CD8-positive, alpha-beta memory T cell (primary cell): ENCODE measurements at regions not wholly inside any gene's neighbourhood (a gene's known extent, or its start where the extent isn't known, plus 50 kb on each side); places are given as distances from the start of the nearest gene placed in this dataset.

Source experiments
- CTCF ChIA-PET: fragments of 350-600 bp; sonication (Branson Sonifier 250); formaldehyde crosslinking; loops from one replicate; lab custom pipeline; 2021; ENCODE audit warnings: antibody characterized with exemption; lab: Charles Lee
- POLR2A ChIA-PET: fragments of 350-600 bp; sonication (Branson Sonifier 250); formaldehyde crosslinking; loops from one replicate; lab custom pipeline; 2021; ENCODE audit warnings: antibody characterized with exemption; lab: Charles Lee
- DNase-seq, 5 donors: peaks; one replicate each; pipeline versions ENCODE4 v3.0.0 to v3.0.0-alpha.2; 2020 to 2022; ENCODE audit warnings: mixed read lengths in 1 of 5
- H3K27ac ChIP-seq: one replicate; pipeline ENCODE4 v1.7.0; 2013; ENCODE audit warnings: low read depth, mild to moderate bottlenecking, low read length, moderate library complexity
- H3K27me3 ChIP-seq: 2 replicates; pipeline ENCODE4 v1.7.0; 2013; ENCODE audit warnings: low read length, mild to moderate bottlenecking; ENCODE audit not compliant: insufficient read depth, poor library complexity, severe bottlenecking
- H3K36me3 ChIP-seq: 2 replicates; pipeline ENCODE4 v1.7.0; 2013; ENCODE audit warnings: mild to moderate bottlenecking, low read length, moderate library complexity; ENCODE audit not compliant: insufficient read depth
- H3K4me1 ChIP-seq: 2 replicates; pipeline ENCODE4 v1.7.0; 2013; ENCODE audit warnings: mild to moderate bottlenecking, low read length, moderate library complexity; ENCODE audit not compliant: insufficient read depth
- H3K4me3 ChIP-seq: 2 replicates; pipeline ENCODE4 v1.7.0; 2013; ENCODE audit warnings: mild to moderate bottlenecking, low read length
- H3K9me3 ChIP-seq: 2 replicates; pipeline ENCODE4 v1.7.0; 2013; ENCODE audit warnings: mild to moderate bottlenecking, low read length
- H3K27ac Mint-ChIP-seq, 8 donors: one replicate each; pipeline ENCODE4 v1.8.0; 2020 to 2021; ENCODE audit warnings: mixed read lengths in 8 of 8, mild to moderate bottlenecking in 6 of 8, inconsistent platforms in 3 of 8, moderate library complexity in 3 of 8
- H3K27me3 Mint-ChIP-seq, 2 donors: one replicate each; pipeline ENCODE4 v1.8.0; 2020 to 2021; ENCODE audit warnings: mixed read lengths in 2 of 2, mild to moderate bottlenecking in 1 of 2, moderate library complexity in 1 of 2
- H3K36me3 Mint-ChIP-seq, 3 donors: one replicate each; pipeline ENCODE4 v1.8.0; 2020 to 2021; ENCODE audit warnings: mixed read lengths in 3 of 3, inconsistent platforms in 1 of 3, mild to moderate bottlenecking in 1 of 3
- H3K4me1 Mint-ChIP-seq, 3 donors: one replicate each; pipeline ENCODE4 v1.8.0; 2020 to 2021; ENCODE audit warnings: mixed read lengths in 3 of 3, inconsistent platforms in 1 of 3, mild to moderate bottlenecking in 1 of 3
- H3K4me3 Mint-ChIP-seq, 7 donors: one replicate each; pipeline ENCODE4 v1.8.0; 2020 to 2021; ENCODE audit warnings: mixed read lengths in 7 of 7, mild to moderate bottlenecking in 6 of 7, moderate library complexity in 4 of 7, inconsistent platforms in 2 of 7
- H3K9me3 Mint-ChIP-seq, 5 donors: one replicate each; pipeline ENCODE4 v1.8.0; 2020 to 2022; ENCODE audit warnings: mixed read lengths in 5 of 5, mild to moderate bottlenecking in 3 of 5, moderate library complexity in 2 of 5, inconsistent platforms in 1 of 5

- no peak overlapping the region for H3K4me3 ChIP-seq
- peaks cover 0 to 8% (median 4%) of the 10 kb centered on the region in 5 donors for H3K9me3 Mint-ChIP-seq
- H3K36me3 Mint-ChIP-seq: no peaks in the 10 kb centered on the region
- POLR2A ChIA-PET: no interaction called here
- H3K36me3 ChIP-seq: no peaks in the 10 kb centered on the region
- no peaks in the 10 kb centered on the region for H3K27me3 ChIP-seq
- H3K27ac ChIP-seq: no peak overlapping the region
- peaks cover 23 to 52% of the 10 kb centered on the region in 2 donors for H3K27me3 Mint-ChIP-seq
- H3K4me3 Mint-ChIP-seq: no peak overlapping the region
- H3K27ac Mint-ChIP-seq: no peak overlapping the region
- H3K4me1 Mint-ChIP-seq: no peaks in the 10 kb centered on the region
- no peaks in the 10 kb centered on the region for H3K4me1 ChIP-seq
- CTCF ChIA-PET: interaction anchor here (1.0 to 3.1 kb wide), 7 partner anchors 8 to 121 kb away, joined by 3 to 25 read pairs (median 5); partner anchors contain the start of gene NLRP1
- H3K9me3 ChIP-seq: no peaks in the 10 kb centered on the region
- DNase-seq: no peak
Measured at GRCh38 chr17:5705876-5706576, 121.7 kb upstream of the NLRP1 start.

- Histone ChIP-seq H3K4me1 (no peaks in the 10 kb centered on the region), H3K4me3 (no peak overlapping the region), H3K9me3 (no peaks in the 10 kb centered on the region), H3K27ac (no peak overlapping the region), H3K27me3 (no peaks in the 10 kb centered on the region), H3K36me3 (no peaks in the 10 kb centered on the region)
- Mint-ChIP-seq H3K4me1 (no peaks in the 10 kb centered on the region), H3K36me3 (no peaks in the 10 kb centered on the region), H3K4me3 (no peak overlapping the region), H3K27ac (no peak overlapping the region), H3K27me3 (peaks cover 27 to 56% of the 10 kb centered on the region in 2 donors), H3K9me3 (peaks cover 0 to 8% (median 4%) of the 10 kb centered on the region in 5 donors)
- ChIA-PET POLR2A (no interaction called here), CTCF (interaction anchor here (1.0 to 3.1 kb wide), 8 partner anchors 9 to 122 kb away, joined by 3 to 25 read pairs (median 4); partner anchors contain the start of gene NLRP1)
- peak; percentile 25 to 71 (median 39) for DNase-seq
Measured at GRCh38 chr17:5706577-5707210, 122.4 kb upstream of the NLRP1 start.

- Histone ChIP-seq H3K27ac (no peak overlapping the region), H3K4me1 (no peaks in the 10 kb centered on the region), H3K27me3 (no peaks in the 10 kb centered on the region), H3K36me3 (no peaks in the 10 kb centered on the region), H3K9me3 (no peaks in the 10 kb centered on the region), H3K4me3 (no peak overlapping the region)
- CTCF ChIA-PET: interaction anchor here (1.0 to 3.1 kb wide), 4 partner anchors 9 to 119 kb away, joined by 3 to 25 read pairs (median 6); no protein-coding TSS in a partner anchor
- no peaks in the 10 kb centered on the region for H3K4me1 Mint-ChIP-seq
- DNase-seq: no peak
- H3K4me3 Mint-ChIP-seq: no peak overlapping the region
- no peak overlapping the region for H3K27ac Mint-ChIP-seq
- peaks cover 0 to 3% (median 0%) of the 10 kb centered on the region in 5 donors for H3K9me3 Mint-ChIP-seq
- POLR2A ChIA-PET: no interaction called here
- H3K27me3 Mint-ChIP-seq: peaks cover 28 to 59% of the 10 kb centered on the region in 2 donors
- no peaks in the 10 kb centered on the region for H3K36me3 Mint-ChIP-seq
Measured at GRCh38 chr17:5707482-5707881, 123.2 kb upstream of the NLRP1 start.

DNA sequence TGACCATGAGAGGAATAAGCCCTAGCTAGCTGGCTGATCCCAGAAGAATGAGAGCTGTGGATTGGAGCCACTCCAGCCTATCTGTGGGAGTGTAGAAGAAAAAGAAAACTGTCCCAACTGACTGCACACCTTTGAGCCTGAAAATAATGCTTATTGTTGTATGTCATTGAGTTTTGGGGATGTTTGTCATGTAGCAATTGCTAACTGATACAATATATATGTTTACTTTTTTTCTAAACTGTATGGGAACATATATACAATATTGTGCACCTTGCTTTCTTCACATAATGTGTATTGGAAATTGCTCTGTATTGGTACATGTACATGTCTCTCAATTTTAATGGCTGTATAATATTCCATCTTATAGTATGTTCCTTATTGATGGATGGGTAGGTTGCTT is 124.0 kb upstream of the NLRP1 start:
- Histone ChIP-seq H3K36me3 (no peaks in the 10 kb centered on the region), H3K4me3 (no peak overlapping the region), H3K27me3 (no peaks in the 10 kb centered on the region), H3K27ac (no peak overlapping the region), H3K9me3 (no peaks in the 10 kb centered on the region), H3K4me1 (no peaks in the 10 kb centered on the region)
- Mint-ChIP-seq H3K27me3 (peaks cover 27 to 65% of the 10 kb centered on the region in 2 donors), H3K4me3 (no peak overlapping the region), H3K9me3 (peaks cover 0 to 3% (median 0%) of the 10 kb centered on the region in 5 donors), H3K4me1 (no peaks in the 10 kb centered on the region), H3K27ac (no peak overlapping the region), H3K36me3 (no peaks in the 10 kb centered on the region)
- no peak for DNase-seq
- ChIA-PET POLR2A (no interaction called here), CTCF (interaction anchor here (1.5 to 3.1 kb wide), 2 partner anchors 10 to 120 kb away, joined by 3 to 25 read pairs; no protein-coding TSS in a partner anchor)

GRCh38 chr17:5711344-5711743 is 127.0 kb upstream of the NLRP1 start:
- no peaks in the 10 kb centered on the region for H3K36me3 Mint-ChIP-seq
- ChIA-PET CTCF (no interaction called here), POLR2A (no interaction called here)
- H3K4me1 Mint-ChIP-seq: no peaks in the 10 kb centered on the region
- Histone ChIP-seq H3K27ac (no peak overlapping the region), H3K36me3 (no peaks in the 10 kb centered on the region), H3K4me3 (no peak overlapping the region), H3K4me1 (no peaks in the 10 kb centered on the region), H3K9me3 (no peaks in the 10 kb centered on the region), H3K27me3 (no peaks in the 10 kb centered on the region)
- peak overlapping the region in 1 of 8 donors; percentile 2 for H3K27ac Mint-ChIP-seq
- DNase-seq: no peak
- peaks cover 29 to 81% of the 10 kb centered on the region in 2 donors for H3K27me3 Mint-ChIP-seq
- H3K4me3 Mint-ChIP-seq: no peak overlapping the region
- peaks cover 0 to 2% (median 0%) of the 10 kb centered on the region in 5 donors for H3K9me3 Mint-ChIP-seq

- Histone ChIP-seq H3K27me3 (peaks cover 4% of the 10 kb centered on the region), H3K36me3 (no peaks in the 10 kb centered on the region), H3K9me3 (no peaks in the 10 kb centered on the region), H3K4me3 (no peak overlapping the region), H3K27ac (no peak overlapping the region), H3K4me1 (no peaks in the 10 kb centered on the region)
- Mint-ChIP-seq H3K27me3 (peaks cover 35 to 85% of the 10 kb centered on the region in 2 donors), H3K4me1 (no peaks in the 10 kb centered on the region), H3K9me3 (peaks cover 0 to 2% (median 0%) of the 10 kb centered on the region in 5 donors), H3K27ac (no peak overlapping the region), H3K36me3 (no peaks in the 10 kb centered on the region), H3K4me3 (no peak overlapping the region)
- no peak for DNase-seq
- CTCF ChIA-PET: no interaction called here
- POLR2A ChIA-PET: no interaction called here
Measured at GRCh38 chr17:5714993-5715392, 130.7 kb upstream of the NLRP1 start.

- Mint-ChIP-seq H3K36me3 (no peaks in the 10 kb centered on the region), H3K4me3 (no peak overlapping the region), H3K4me1 (no peaks in the 10 kb centered on the region), H3K27ac (no peak overlapping the region), H3K27me3 (peaks cover 40 to 80% of the 10 kb centered on the region in 2 donors), H3K9me3 (no peaks in the 10 kb centered on the region)
- Histone ChIP-seq H3K27me3 (peaks cover 4% of the 10 kb centered on the region), H3K27ac (no peak overlapping the region), H3K36me3 (no peaks in the 10 kb centered on the region), H3K4me3 (no peak overlapping the region), H3K9me3 (no peaks in the 10 kb centered on the region), H3K4me1 (no peaks in the 10 kb centered on the region)
- ChIA-PET CTCF (no interaction called here), POLR2A (no interaction called here)
- no peak for DNase-seq
Measured at GRCh38 chr17:5715478-5715877, 131.2 kb upstream of the NLRP1 start.

- Histone ChIP-seq H3K4me3 (no peak overlapping the region), H3K9me3 (no peaks in the 10 kb centered on the region), H3K27ac (no peak overlapping the region), H3K27me3 (peaks cover 4% of the 10 kb centered on the region), H3K36me3 (no peaks in the 10 kb centered on the region), H3K4me1 (no peaks in the 10 kb centered on the region)
- Mint-ChIP-seq H3K27me3 (peaks cover 29 to 64% of the 10 kb centered on the region in 2 donors), H3K9me3 (peaks cover 0 to 2% (median 0%) of the 10 kb centered on the region in 5 donors), H3K36me3 (no peaks in the 10 kb centered on the region), H3K4me3 (no peak overlapping the region), H3K27ac (no peak overlapping the region), H3K4me1 (no peaks in the 10 kb centered on the region)
- DNase-seq: no peak
- ChIA-PET POLR2A (no interaction called here), CTCF (interaction anchor here (1.1 kb wide), 1 partner anchor 11 kb away, joined by 3 read pairs; no protein-coding TSS in a partner anchor)
Measured at GRCh38 chr17:5718726-5719125, 134.4 kb upstream of the NLRP1 start.
